Endothelial cell of umbilical vein (primary cell): ENCODE measurements at regions not wholly inside any gene's neighbourhood (a gene's known extent, or its start where the extent isn't known, plus 50 kb on each side); places are given as distances from the start of the nearest gene placed in this dataset.

Experiments
- BruUV-seq: library from RNA; stranded (reverse); fragments of 400-500 nt; replicated peaks from 2 replicates; lab custom pipeline; 2021; lab: Mats Ljungman, UMichigan
- CTCF ChIA-PET: fragments of 300-600, 350-600 bp; sonication (Branson Sonifier 250); formaldehyde crosslinking; loops from one replicate; lab custom pipeline; 2021; ENCODE audit warnings: antibody characterized with exemption, inconsistent platforms; lab: Charles Lee
- POLR2A ChIA-PET: fragments of 300-600, 350-600 bp; sonication (Branson Sonifier 250); formaldehyde crosslinking; loops from one replicate; lab custom pipeline; 2021; ENCODE audit warnings: antibody characterized with exemption, inconsistent platforms; lab: Charles Lee
- DNase-seq: peaks from one replicate; pipeline ENCODE4 v3.0.0-alpha.2; 2011; ENCODE audit warnings: low read depth, low spot score
- FAIRE-seq: peaks from 2 replicates; lab custom pipeline; 2011; peaks lifted over from hg19 to GRCh38; lab: Jason Lieb, UNC
- H2AFZ ChIP-seq: 2 replicates; pipeline ENCODE4 v1.6.0; 2012; ENCODE audit warnings: low read depth, low read length, control low read depth, inconsistent platforms
- H3K27ac ChIP-seq: 2 replicates; pipeline ENCODE4 v1.5.1; 2011; ENCODE audit warnings: low read depth, mild to moderate bottlenecking, control low read depth, low read length, moderate library complexity; ENCODE audit not compliant: insufficient read depth
- H3K27me3 ChIP-seq, 2 experiments: 2 replicates each; pipeline versions ENCODE4 v1.6.0 to v1.6.1; 2011; ENCODE audit warnings: low read length in 2 of 2, mixed read lengths in 1 of 2; ENCODE audit not compliant: control insufficient read depth in 2 of 2, insufficient read depth in 2 of 2
- H3K36me3 ChIP-seq, 2 experiments: 2 replicates in 1 of 2; 3 replicates in 1 of 2; pipeline ENCODE4 v1.5.1; 2011; ENCODE audit warnings: low read length in 2 of 2, mild to moderate bottlenecking in 1 of 2, moderate library complexity in 1 of 2; ENCODE audit not compliant: control insufficient read depth in 2 of 2, insufficient read depth in 2 of 2; ENCODE audit errors: extremely low read depth in 1 of 2
- H3K4me1 ChIP-seq: 3 replicates; pipeline ENCODE4 v1.5.1; 2011; ENCODE audit warnings: mild to moderate bottlenecking, low read length; ENCODE audit not compliant: control insufficient read depth, insufficient read depth; ENCODE audit errors: extremely low read depth
- H3K4me2 ChIP-seq: 2 replicates; pipeline ENCODE4 v1.6.1; 2011; ENCODE audit warnings: low read length, control low read depth, mixed read lengths; ENCODE audit not compliant: insufficient read depth
- H3K4me3 ChIP-seq, 3 experiments: fragments of 200-600 bp in 1 of 3; sonication (generic), shearing (Covaris generic) in 1 of 3; replicated peaks in 1 of 3; 2 replicates each; pipeline ENCODE4 v1.5.1; 2011 to 2016; ENCODE audit warnings: control low read depth in 3 of 3, low read length in 3 of 3, mild to moderate bottlenecking in 2 of 3, inconsistent platforms in 1 of 3, low read depth in 1 of 3, moderate library complexity in 1 of 3; ENCODE audit not compliant: insufficient read depth in 1 of 3
- H3K79me2 ChIP-seq: 2 replicates; pipeline ENCODE4 v1.6.0; 2012; ENCODE audit warnings: low read length, inconsistent platforms; ENCODE audit not compliant: control insufficient read depth, insufficient read depth
- H3K9ac ChIP-seq: replicated peaks from 2 replicates; pipeline ENCODE3; 2011; ENCODE audit warnings: low read length, control low read depth; ENCODE audit not compliant: insufficient read depth; ENCODE audit errors: extremely low read depth
- H3K9me1 ChIP-seq: replicated peaks from 3 replicates; pipeline ENCODE4 v1.6.0; 2011; ENCODE audit warnings: mild to moderate bottlenecking, low read length; ENCODE audit not compliant: control insufficient read depth, insufficient read depth; ENCODE audit errors: extremely low read depth
- H3K9me3 ChIP-seq: replicated peaks from 2 replicates; pipeline ENCODE4 v1.5.1; 2012; ENCODE audit warnings: low read length, inconsistent platforms; ENCODE audit not compliant: control insufficient read depth, insufficient read depth
- H4K20me1 ChIP-seq: replicated peaks from 2 replicates; pipeline ENCODE3; 2011; ENCODE audit warnings: mild to moderate bottlenecking, low read length; ENCODE audit not compliant: control insufficient read depth, insufficient read depth; ENCODE audit errors: extremely low read depth
- EZH2 ChIP-seq: IDR thresholded peaks from 2 replicates; pipeline ENCODE4 v1.6.1; 2012; ENCODE audit warnings: borderline replicate concordance, low read depth, mild to moderate bottlenecking, moderate library complexity, low read length, inconsistent platforms; ENCODE audit not compliant: severe bottlenecking
- FOS ChIP-seq: IDR thresholded peaks from 2 replicates; pipeline ENCODE4 v1.6.1; 2011; ENCODE audit warnings: mild to moderate bottlenecking, low read length, moderate library complexity, borderline replicate concordance; ENCODE audit not compliant: insufficient read depth
- GATA2 ChIP-seq: IDR thresholded peaks from 2 replicates; pipeline ENCODE4 v1.7.0; 2011; ENCODE audit warnings: low read depth, mild to moderate bottlenecking, moderate library complexity, mixed read lengths, low read length; ENCODE audit not compliant: insufficient read length, insufficient read depth
- JUN ChIP-seq: IDR thresholded peaks from 2 replicates; pipeline ENCODE4 v1.6.1; 2011; ENCODE audit warnings: borderline replicate concordance, low read depth; ENCODE audit not compliant: insufficient read length, insufficient read depth
- MAX ChIP-seq: IDR thresholded peaks from 2 replicates; pipeline ENCODE4 v1.6.1; 2011; ENCODE audit not compliant: insufficient read depth, insufficient read length
- MYC ChIP-seq: IDR thresholded peaks from one replicate; pipeline ENCODE4 v1.6.1; 2011; ENCODE audit warnings: mild to moderate bottlenecking, low read depth, low read length
- POLR2A ChIP-seq: IDR thresholded peaks from 2 replicates; pipeline ENCODE4 v1.6.1; 2012; ENCODE audit warnings: low read depth, mild to moderate bottlenecking, control low read depth, low read length
- POLR2AphosphoS5 ChIP-seq: IDR thresholded peaks from 2 replicates; pipeline ENCODE4 v1.6.1; 2012; ENCODE audit warnings: low read depth, mild to moderate bottlenecking, control low read depth, low read length, moderate library complexity; ENCODE audit not compliant: insufficient read depth
- dilution Hi-C: fragments of 300-500 bp; cut with MboI; formaldehyde crosslinking; loops from one replicate; pipeline ENCODE4 v1.15.0; 2019; ENCODE audit warnings: low sequenced_read_pairs; ENCODE audit not compliant: extremely low pct_ligation_motif_present
- intact Hi-C: fragments of 100-400 bp; cut with micrococcal nuclease; formaldehyde crosslinking; loops from one replicate; pipeline ENCODE4 v1.10.0; 2022
- TF ChIP-seq, protein P1 (sequence below), 2 donors: IDR thresholded peaks; 1 replicate in 1 of 2; 2 replicates in 1 of 2; pipeline ENCODE4 v1.5.1; 2011; ENCODE audit warnings: low read length in 2 of 2, mild to moderate bottlenecking in 2 of 2, moderate library complexity in 2 of 2, control low read depth in 1 of 2, inconsistent platforms in 1 of 2, low read depth in 1 of 2; ENCODE audit not compliant: insufficient read depth in 1 of 2; ENCODE audit errors: extremely low read depth in 1 of 2

DNA sequence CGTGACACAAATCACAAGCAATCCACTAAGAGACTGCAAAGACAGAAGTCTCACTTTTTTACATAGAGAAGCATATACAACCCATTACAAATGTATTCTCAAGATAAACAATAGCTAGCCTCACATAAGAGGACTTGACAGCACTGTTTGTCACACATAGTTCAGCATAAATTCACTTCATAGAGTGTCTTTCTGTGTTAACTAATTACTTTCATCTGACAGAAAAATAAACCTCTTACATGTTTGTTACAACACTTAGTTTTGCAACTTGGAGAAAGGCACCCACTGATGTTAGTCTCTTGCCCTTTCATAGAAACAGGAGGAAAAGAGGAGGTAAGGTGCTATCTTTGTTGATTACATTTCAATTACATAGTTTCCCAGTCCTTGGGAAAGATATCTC is 2221.9 kb upstream of the RAG2 start:
- no peak for TF ChIP-seq POLR2AphosphoS5
- TF ChIP-seq FOS: no peak
- no peak for TF ChIP-seq JUN
- no peak for TF ChIP-seq MAX
- TF ChIP-seq MYC: no peak
- no peak for TF ChIP-seq EZH2
- no peak for TF ChIP-seq GATA2
- TF ChIP-seq, protein P1, sequence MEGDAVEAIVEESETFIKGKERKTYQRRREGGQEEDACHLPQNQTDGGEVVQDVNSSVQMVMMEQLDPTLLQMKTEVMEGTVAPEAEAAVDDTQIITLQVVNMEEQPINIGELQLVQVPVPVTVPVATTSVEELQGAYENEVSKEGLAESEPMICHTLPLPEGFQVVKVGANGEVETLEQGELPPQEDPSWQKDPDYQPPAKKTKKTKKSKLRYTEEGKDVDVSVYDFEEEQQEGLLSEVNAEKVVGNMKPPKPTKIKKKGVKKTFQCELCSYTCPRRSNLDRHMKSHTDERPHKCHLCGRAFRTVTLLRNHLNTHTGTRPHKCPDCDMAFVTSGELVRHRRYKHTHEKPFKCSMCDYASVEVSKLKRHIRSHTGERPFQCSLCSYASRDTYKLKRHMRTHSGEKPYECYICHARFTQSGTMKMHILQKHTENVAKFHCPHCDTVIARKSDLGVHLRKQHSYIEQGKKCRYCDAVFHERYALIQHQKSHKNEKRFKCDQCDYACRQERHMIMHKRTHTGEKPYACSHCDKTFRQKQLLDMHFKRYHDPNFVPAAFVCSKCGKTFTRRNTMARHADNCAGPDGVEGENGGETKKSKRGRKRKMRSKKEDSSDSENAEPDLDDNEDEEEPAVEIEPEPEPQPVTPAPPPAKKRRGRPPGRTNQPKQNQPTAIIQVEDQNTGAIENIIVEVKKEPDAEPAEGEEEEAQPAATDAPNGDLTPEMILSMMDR (IDR thresholded peaks at IDR 0.05; ENCODE audit: extremely low read depth in 1 of 2, insufficient read depth in 1 of 2, low read depth in 1 of 2, low read length in 2 of 2): no peak
- no peak for TF ChIP-seq POLR2A
- FAIRE-seq (no peak), DNase-seq (no peak)
- BruUV-seq: no TSS peak
- ChIA-PET POLR2A (no interaction called here), CTCF (no interaction called here)
- Histone ChIP-seq H4K20me1 (no peaks in the 10 kb centered on the region), H3K9me3 (no peaks in the 10 kb centered on the region), H3K79me2 (no peaks in the 10 kb centered on the region), H3K9ac (no peak overlapping the region), H3K27ac (no peak overlapping the region), H3K4me1 (no peaks in the 10 kb centered on the region), H3K4me2 (no peak overlapping the region), H3K27me3 (no peaks in the 10 kb centered on the region), H3K4me3 (no peak overlapping the region), H2AFZ (no peak overlapping the region), H3K9me1 (no peaks in the 10 kb centered on the region), H3K36me3 (no peaks in the 10 kb centered on the region)
- intact Hi-C loops (no loop called here), dilution Hi-C loops (no loop called here)
